Activated naive CD4-positive, alpha-beta T cell treated with Interleukin-2 at 50 U/mL for 16 hours (primary cell): ENCODE measurements at regions not wholly inside any gene's neighbourhood (a gene's known extent, or its start where the extent isn't known, plus 50 kb on each side); places are given as distances from the start of the nearest gene placed in this dataset.
"Not testable (repeated sequence)": the region's sequence is repeated elsewhere in the genome, so short reads cannot be mapped to it uniquely, and the experiment has no call there.

ENCODE experiments used
- DNase-seq: peaks from one replicate; pipeline ENCODE4 v3.0.0-alpha.2; 2020

- no peak for DNase-seq
These were observed 464.8 kb upstream of the CDH4 start for GRCh38 chr20:60787276-60787675.

- no peak for DNase-seq
These were observed 464.0 kb upstream of the CDH4 start for GRCh38 chr20:60788070-60788469.

- DNase-seq: no peak
These were observed 462.7 kb upstream of the CDH4 start for GRCh38 chr20:60789399-60789798.

- not testable (repeated sequence) for DNase-seq
These were observed 461.7 kb upstream of the CDH4 start for GRCh38 chr20:60790339-60790738.

GRCh38 chr20:60791823-60792222 is 460.2 kb upstream of the CDH4 start:
- DNase-seq: no peak

GRCh38 chr20:60792941-60793340 is 459.1 kb upstream of the CDH4 start:
- DNase-seq: no peak

- DNase-seq: no peak
These were observed 457.4 kb upstream of the CDH4 start for GRCh38 chr20:60794674-60795073.

GRCh38 chr20:60795651-60796050 is 456.4 kb upstream of the CDH4 start:
- DNase-seq: no peak

- DNase-seq: no peak
These were observed 451.9 kb upstream of the CDH4 start for GRCh38 chr20:60800185-60800584.

- no peak for DNase-seq
These were observed 449.4 kb upstream of the CDH4 start for GRCh38 chr20:60802676-60803075.

- DNase-seq: no peak
These were observed 448.6 kb upstream of the CDH4 start for GRCh38 chr20:60803335-60804055.

GRCh38 chr20:60804240-60804917 is 447.7 kb upstream of the CDH4 start:
- no peak for DNase-seq

GRCh38 chr20:60804918-60805630 is 447.0 kb upstream of the CDH4 start:
- no peak for DNase-seq

GRCh38 chr20:60806354-60806753 is 445.7 kb upstream of the CDH4 start:
- DNase-seq: no peak

GRCh38 chr20:60806824-60807223 is 445.2 kb upstream of the CDH4 start:
- no peak for DNase-seq

- DNase-seq: no peak
These were observed 443.9 kb upstream of the CDH4 start for GRCh38 chr20:60808003-60808672.

- no peak for DNase-seq
These were observed 443.4 kb upstream of the CDH4 start for GRCh38 chr20:60808701-60809100.

GRCh38 chr20:60810561-60810960 is 441.5 kb upstream of the CDH4 start:
- DNase-seq: no peak

- no peak for DNase-seq
These were observed 439.5 kb upstream of the CDH4 start for GRCh38 chr20:60812561-60812960.

GRCh38 chr20:60813066-60813465 is 439.0 kb upstream of the CDH4 start:
- DNase-seq: no peak

GRCh38 chr20:60815656-60816055 is 436.4 kb upstream of the CDH4 start:
- DNase-seq: no peak

GRCh38 chr20:60816901-60817300 is 435.2 kb upstream of the CDH4 start:
- DNase-seq: no peak

GRCh38 chr20:60817891-60818290 is 434.2 kb upstream of the CDH4 start:
- no peak for DNase-seq

GRCh38 chr20:60819511-60819910 is 432.6 kb upstream of the CDH4 start:
- DNase-seq: no peak
